Neural cell (in vitro differentiated cells): ENCODE measurements at regions not wholly inside any gene's neighbourhood (a gene's known extent, or its start where the extent isn't known, plus 50 kb on each side); places are given as distances from the start of the nearest gene placed in this dataset.

Experiments
- H2AFZ ChIP-seq: fragments of 200-600, 300-800 bp; sonication (generic), shearing (Covaris generic); 2 replicates; pipeline ENCODE4 v1.6.0; 2014; ENCODE audit warnings: low read depth, mild to moderate bottlenecking, antibody characterized with exemption, low read length, moderate library complexity
- H3F3A ChIP-seq: fragments of 200-600 bp; shearing (Covaris generic); 2 replicates; pipeline ENCODE4 v1.6.1; 2016; ENCODE audit warnings: mild to moderate bottlenecking, moderate library complexity, mixed read lengths, antibody characterized with exemption, low read length; ENCODE audit not compliant: insufficient read depth, poor library complexity, severe bottlenecking
- H3K27ac ChIP-seq: fragments of 200-600, 300-800 bp; sonication (generic), shearing (Covaris generic); 2 replicates; pipeline ENCODE4 v1.5.1; 2014; ENCODE audit warnings: mild to moderate bottlenecking, low read length, moderate library complexity
- H3K27me3 ChIP-seq: fragments of 300-800, 200-600 bp; sonication (generic), shearing (Covaris generic); 2 replicates; pipeline ENCODE4 v1.6.0; 2014; ENCODE audit warnings: mild to moderate bottlenecking, low read depth, low read length, moderate library complexity; ENCODE audit not compliant: insufficient read depth
- H3K36me3 ChIP-seq: fragments of 300-800, 200-600 bp; sonication (generic), shearing (Covaris generic); 2 replicates; pipeline ENCODE4 v1.5.1; 2014; ENCODE audit warnings: mild to moderate bottlenecking, antibody characterized with exemption, low read length, moderate library complexity; ENCODE audit not compliant: insufficient read depth
- H3K4me2 ChIP-seq: fragments of 300-800, 200-600 bp; sonication (generic), shearing (Covaris generic); 2 replicates; pipeline ENCODE4 v1.6.0; 2014; ENCODE audit warnings: mild to moderate bottlenecking, low read length
- H3K4me3 ChIP-seq: fragments of 300-800, 200-600 bp; sonication (generic), shearing (Covaris generic); 2 replicates; pipeline ENCODE4 v1.5.1; 2014; ENCODE audit warnings: mild to moderate bottlenecking, low read length, moderate library complexity
- H3K79me2 ChIP-seq: fragments of 200-600 bp; shearing (Covaris generic); replicated peaks from 2 replicates; pipeline ENCODE4 v1.6.0; 2014; ENCODE audit warnings: mild to moderate bottlenecking, low read length, moderate library complexity; ENCODE audit not compliant: insufficient read depth
- H3K9ac ChIP-seq: fragments of 300-800, 200-600 bp; sonication (generic), shearing (Covaris generic); 2 replicates; pipeline ENCODE4 v1.6.1; 2016; ENCODE audit warnings: mild to moderate bottlenecking, low read length, mixed read lengths
- H3K9me2 ChIP-seq: fragments of 200-600 bp; shearing (Covaris generic); 2 replicates; pipeline ENCODE4 v1.6.1; 2016; ENCODE audit warnings: mild to moderate bottlenecking, low read length, mixed read lengths; ENCODE audit not compliant: insufficient read depth
- H3K9me3 ChIP-seq: fragments of 200-600, 300-800 bp; sonication (generic), shearing (Covaris generic); 2 replicates; pipeline ENCODE4 v1.6.1; 2016; ENCODE audit warnings: mild to moderate bottlenecking, mixed run types, low read length, moderate library complexity, mixed read lengths
- H4K20me1 ChIP-seq: fragments of 200-600 bp; shearing (Covaris generic); 2 replicates; pipeline ENCODE4 v1.6.1; 2016; ENCODE audit warnings: mild to moderate bottlenecking, mixed run types; ENCODE audit not compliant: insufficient read depth
- EP300 ChIP-seq: fragments of 450-650 bp; conservative IDR thresholded peaks from 2 replicates; pipeline ENCODE4 v1.6.1; 2014; ENCODE audit warnings: antibody characterized with exemption, mild to moderate bottlenecking, moderate library complexity; ENCODE audit not compliant: poor library complexity, severe bottlenecking
- EZH2 ChIP-seq: fragments of 200-600, 300-800 bp; shearing (Covaris generic), sonication (generic); IDR thresholded peaks from 2 replicates; pipeline ENCODE4 v1.6.1; 2014; ENCODE audit warnings: antibody characterized with exemption, low read length, borderline replicate concordance, mild to moderate bottlenecking; ENCODE audit not compliant: insufficient read depth, poor library complexity, severe bottlenecking
- MXI1 ChIP-seq: fragments of 450-650 bp; conservative IDR thresholded peaks from 2 replicates; pipeline ENCODE4 v1.6.1; 2014; ENCODE audit warnings: antibody characterized with exemption, mild to moderate bottlenecking; ENCODE audit not compliant: poor library complexity, severe bottlenecking
- POLR2AphosphoS5 ChIP-seq: IDR thresholded peaks from 2 replicates; pipeline ENCODE4 v1.6.1; 2012
- RAD21 ChIP-seq: fragments of 450-650 bp; conservative IDR thresholded peaks from 2 replicates; pipeline ENCODE4 v1.6.1; 2014; ENCODE audit warnings: antibody characterized with exemption, mild to moderate bottlenecking, moderate library complexity
- SMC3 ChIP-seq: fragments of 450-650 bp; conservative IDR thresholded peaks from 2 replicates; pipeline ENCODE4 v1.6.1; 2014; ENCODE audit warnings: antibody characterized with exemption, mild to moderate bottlenecking, moderate library complexity; ENCODE audit not compliant: poor library complexity
- TAF1 ChIP-seq: IDR thresholded peaks from 2 replicates; pipeline ENCODE4 v1.6.1; 2012; ENCODE audit warnings: low read depth
- TF ChIP-seq, protein P1 (sequence below): fragments of 450-650 bp; IDR thresholded peaks from 2 replicates; pipeline ENCODE4 v1.5.1; 2014; ENCODE audit warnings: antibody characterized with exemption, mild to moderate bottlenecking, moderate library complexity; ENCODE audit not compliant: poor library complexity, severe bottlenecking
- TF ChIP-seq, protein P2 (sequence below): IDR thresholded peaks from 2 replicates; pipeline ENCODE4 v1.6.1; 2012; ENCODE audit warnings: borderline replicate concordance

GRCh38 chr12:107165581-107165980 is 72.2 kb upstream of the CRY1 start:
- no peak overlapping the region for H3K4me3 ChIP-seq
- no peak overlapping the region for H3K27ac ChIP-seq
- no peaks in the 10 kb centered on the region for H3F3A ChIP-seq
- H3K9me3 ChIP-seq, result no peaks in the 10 kb centered on the region
- H3K9ac ChIP-seq, result no peak overlapping the region
- H3K27me3 ChIP-seq, result no peaks in the 10 kb centered on the region
- H3K36me3 ChIP-seq, result no peaks in the 10 kb centered on the region
- H4K20me1 ChIP-seq, result no peaks in the 10 kb centered on the region
- TF ChIP-seq POLR2AphosphoS5 (no peak), RAD21 (no peak), EP300 (no peak), MXI1 (no peak), TAF1 (no peak), SMC3 (no peak), EZH2 (no peak)
- TF ChIP-seq, protein P1, sequence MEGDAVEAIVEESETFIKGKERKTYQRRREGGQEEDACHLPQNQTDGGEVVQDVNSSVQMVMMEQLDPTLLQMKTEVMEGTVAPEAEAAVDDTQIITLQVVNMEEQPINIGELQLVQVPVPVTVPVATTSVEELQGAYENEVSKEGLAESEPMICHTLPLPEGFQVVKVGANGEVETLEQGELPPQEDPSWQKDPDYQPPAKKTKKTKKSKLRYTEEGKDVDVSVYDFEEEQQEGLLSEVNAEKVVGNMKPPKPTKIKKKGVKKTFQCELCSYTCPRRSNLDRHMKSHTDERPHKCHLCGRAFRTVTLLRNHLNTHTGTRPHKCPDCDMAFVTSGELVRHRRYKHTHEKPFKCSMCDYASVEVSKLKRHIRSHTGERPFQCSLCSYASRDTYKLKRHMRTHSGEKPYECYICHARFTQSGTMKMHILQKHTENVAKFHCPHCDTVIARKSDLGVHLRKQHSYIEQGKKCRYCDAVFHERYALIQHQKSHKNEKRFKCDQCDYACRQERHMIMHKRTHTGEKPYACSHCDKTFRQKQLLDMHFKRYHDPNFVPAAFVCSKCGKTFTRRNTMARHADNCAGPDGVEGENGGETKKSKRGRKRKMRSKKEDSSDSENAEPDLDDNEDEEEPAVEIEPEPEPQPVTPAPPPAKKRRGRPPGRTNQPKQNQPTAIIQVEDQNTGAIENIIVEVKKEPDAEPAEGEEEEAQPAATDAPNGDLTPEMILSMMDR, result no peak
- TF ChIP-seq, protein P2, sequence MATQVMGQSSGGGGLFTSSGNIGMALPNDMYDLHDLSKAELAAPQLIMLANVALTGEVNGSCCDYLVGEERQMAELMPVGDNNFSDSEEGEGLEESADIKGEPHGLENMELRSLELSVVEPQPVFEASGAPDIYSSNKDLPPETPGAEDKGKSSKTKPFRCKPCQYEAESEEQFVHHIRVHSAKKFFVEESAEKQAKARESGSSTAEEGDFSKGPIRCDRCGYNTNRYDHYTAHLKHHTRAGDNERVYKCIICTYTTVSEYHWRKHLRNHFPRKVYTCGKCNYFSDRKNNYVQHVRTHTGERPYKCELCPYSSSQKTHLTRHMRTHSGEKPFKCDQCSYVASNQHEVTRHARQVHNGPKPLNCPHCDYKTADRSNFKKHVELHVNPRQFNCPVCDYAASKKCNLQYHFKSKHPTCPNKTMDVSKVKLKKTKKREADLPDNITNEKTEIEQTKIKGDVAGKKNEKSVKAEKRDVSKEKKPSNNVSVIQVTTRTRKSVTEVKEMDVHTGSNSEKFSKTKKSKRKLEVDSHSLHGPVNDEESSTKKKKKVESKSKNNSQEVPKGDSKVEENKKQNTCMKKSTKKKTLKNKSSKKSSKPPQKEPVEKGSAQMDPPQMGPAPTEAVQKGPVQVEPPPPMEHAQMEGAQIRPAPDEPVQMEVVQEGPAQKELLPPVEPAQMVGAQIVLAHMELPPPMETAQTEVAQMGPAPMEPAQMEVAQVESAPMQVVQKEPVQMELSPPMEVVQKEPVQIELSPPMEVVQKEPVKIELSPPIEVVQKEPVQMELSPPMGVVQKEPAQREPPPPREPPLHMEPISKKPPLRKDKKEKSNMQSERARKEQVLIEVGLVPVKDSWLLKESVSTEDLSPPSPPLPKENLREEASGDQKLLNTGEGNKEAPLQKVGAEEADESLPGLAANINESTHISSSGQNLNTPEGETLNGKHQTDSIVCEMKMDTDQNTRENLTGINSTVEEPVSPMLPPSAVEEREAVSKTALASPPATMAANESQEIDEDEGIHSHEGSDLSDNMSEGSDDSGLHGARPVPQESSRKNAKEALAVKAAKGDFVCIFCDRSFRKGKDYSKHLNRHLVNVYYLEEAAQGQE, result no peak
- H2AFZ ChIP-seq, result no peak overlapping the region
- H3K9me2 ChIP-seq, result no peaks in the 10 kb centered on the region
- H3K79me2 ChIP-seq, result no peaks in the 10 kb centered on the region
- no peak overlapping the region for H3K4me2 ChIP-seq

DNA sequence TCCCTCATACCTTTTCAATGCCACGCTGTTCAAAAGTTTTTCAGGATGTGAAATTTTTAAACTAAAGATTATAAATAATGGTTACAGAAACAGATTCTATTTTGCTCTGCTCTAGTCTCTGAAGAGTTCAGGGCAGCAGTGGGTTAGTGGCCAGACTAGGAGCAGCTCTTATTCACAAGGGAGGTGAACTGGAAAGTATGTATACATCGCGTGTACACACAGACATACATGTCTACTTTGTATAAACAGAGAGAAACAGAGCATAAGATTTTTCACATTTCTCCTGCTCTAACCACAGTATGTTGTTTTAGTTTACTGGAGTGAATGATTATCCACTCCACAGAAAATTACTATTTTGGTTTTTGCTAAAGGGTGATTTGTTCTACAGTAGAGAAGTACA is 74.4 kb upstream of the CRY1 start:
- Histone ChIP-seq H3K9me2 (no peaks in the 10 kb centered on the region), H3K4me3 (no peak overlapping the region), H3F3A (no peaks in the 10 kb centered on the region), H2AFZ (no peak overlapping the region), H4K20me1 (no peaks in the 10 kb centered on the region), H3K36me3 (no peaks in the 10 kb centered on the region), H3K9me3 (no peaks in the 10 kb centered on the region), H3K9ac (no peak overlapping the region), H3K27ac (no peak overlapping the region), H3K79me2 (no peaks in the 10 kb centered on the region), H3K4me2 (no peak overlapping the region), H3K27me3 (no peaks in the 10 kb centered on the region)
- TF ChIP-seq EP300 (no peak), SMC3 (no peak), MXI1 (no peak), POLR2AphosphoS5 (no peak), RAD21 (no peak), TAF1 (no peak), EZH2 (no peak)
- TF ChIP-seq, protein P2, result no peak
- TF ChIP-seq, protein P1, result no peak
